Calu3 (cell line): ENCODE measurements at regions not wholly inside any gene's neighbourhood (a gene's known extent, or its start where the extent isn't known, plus 50 kb on each side); places are given as distances from the start of the nearest gene placed in this dataset.

ENCODE experiments used
- BruUV-seq: library from RNA; stranded (reverse); fragments of 400-500 nt; replicated peaks from 2 replicates; lab custom pipeline; 2021; lab: Mats Ljungman, UMichigan
- CTCF ChIA-PET: fragments of 300-600 bp; sonication (Branson Sonifier 250); formaldehyde crosslinking; loops from one replicate; lab custom pipeline; 2022; ENCODE audit warnings: antibody characterized with exemption; lab: Charles Lee
- DNase-seq: peaks from one replicate; pipeline ENCODE4 v3.0.0; 2022
- H3K27ac Mint-ChIP-seq: one replicate; pipeline ENCODE4 v1.8.0; 2022; ENCODE audit warnings: mixed read lengths; ENCODE audit not compliant: unreplicated experiment
- H3K27me3 Mint-ChIP-seq: one replicate; pipeline ENCODE4 v1.8.0; 2022; ENCODE audit warnings: mixed read lengths; ENCODE audit not compliant: unreplicated experiment
- H3K36me3 Mint-ChIP-seq: one replicate; pipeline ENCODE4 v1.8.0; 2022; ENCODE audit warnings: mild to moderate bottlenecking, moderate library complexity, mixed read lengths; ENCODE audit not compliant: insufficient read depth, unreplicated experiment
- H3K4me1 Mint-ChIP-seq: one replicate; pipeline ENCODE4 v1.8.0; 2022; ENCODE audit warnings: mild to moderate bottlenecking, low read depth, mixed read lengths; ENCODE audit not compliant: unreplicated experiment
- H3K4me3 Mint-ChIP-seq: one replicate; pipeline ENCODE4 v1.8.0; 2022; ENCODE audit warnings: mild to moderate bottlenecking, low read depth, moderate library complexity, mixed read lengths; ENCODE audit not compliant: unreplicated experiment
- H3K9me3 Mint-ChIP-seq: one replicate; pipeline ENCODE4 v1.8.0; 2022; ENCODE audit warnings: low read depth, mixed read lengths; ENCODE audit not compliant: unreplicated experiment
- intact Hi-C: fragments of 100-400 bp; cut with micrococcal nuclease; formaldehyde crosslinking; loops from one replicate; pipeline ENCODE4 v1.10.0; 2022; ENCODE audit not compliant: unreplicated experiment
- TF ChIP-seq, protein P1 (sequence below): fragments of 200-600 bp; IDR thresholded peaks from one replicate; pipeline ENCODE4 v1.8.0; 2022; ENCODE audit warnings: antibody characterized with exemption; ENCODE audit not compliant: unreplicated experiment

- TF ChIP-seq, protein P1, sequence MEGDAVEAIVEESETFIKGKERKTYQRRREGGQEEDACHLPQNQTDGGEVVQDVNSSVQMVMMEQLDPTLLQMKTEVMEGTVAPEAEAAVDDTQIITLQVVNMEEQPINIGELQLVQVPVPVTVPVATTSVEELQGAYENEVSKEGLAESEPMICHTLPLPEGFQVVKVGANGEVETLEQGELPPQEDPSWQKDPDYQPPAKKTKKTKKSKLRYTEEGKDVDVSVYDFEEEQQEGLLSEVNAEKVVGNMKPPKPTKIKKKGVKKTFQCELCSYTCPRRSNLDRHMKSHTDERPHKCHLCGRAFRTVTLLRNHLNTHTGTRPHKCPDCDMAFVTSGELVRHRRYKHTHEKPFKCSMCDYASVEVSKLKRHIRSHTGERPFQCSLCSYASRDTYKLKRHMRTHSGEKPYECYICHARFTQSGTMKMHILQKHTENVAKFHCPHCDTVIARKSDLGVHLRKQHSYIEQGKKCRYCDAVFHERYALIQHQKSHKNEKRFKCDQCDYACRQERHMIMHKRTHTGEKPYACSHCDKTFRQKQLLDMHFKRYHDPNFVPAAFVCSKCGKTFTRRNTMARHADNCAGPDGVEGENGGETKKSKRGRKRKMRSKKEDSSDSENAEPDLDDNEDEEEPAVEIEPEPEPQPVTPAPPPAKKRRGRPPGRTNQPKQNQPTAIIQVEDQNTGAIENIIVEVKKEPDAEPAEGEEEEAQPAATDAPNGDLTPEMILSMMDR = no peak
- CTCF ChIA-PET = no interaction called here
- no peak overlapping the region for H3K4me3 Mint-ChIP-seq
- BruUV-seq = no TSS peak
- no peaks in the 10 kb centered on the region for H3K27me3 Mint-ChIP-seq
- H3K4me1 Mint-ChIP-seq = no peaks in the 10 kb centered on the region
- intact Hi-C loops = no loop called here
- peaks cover 13% of the 10 kb centered on the region for H3K9me3 Mint-ChIP-seq
- H3K36me3 Mint-ChIP-seq = no peaks in the 10 kb centered on the region
- no peak overlapping the region for H3K27ac Mint-ChIP-seq
- no peak for DNase-seq
These were observed 1358.7 kb upstream of the SORCS1 start for GRCh38 chr10:108523016-108523800.

- CTCF ChIA-PET = no interaction called here
- Mint-ChIP-seq H3K9me3 (peaks cover 15% of the 10 kb centered on the region), H3K27me3 (no peaks in the 10 kb centered on the region), H3K4me3 (no peak overlapping the region), H3K4me1 (no peaks in the 10 kb centered on the region), H3K27ac (no peak overlapping the region), H3K36me3 (no peaks in the 10 kb centered on the region)
- TF ChIP-seq, protein P1 = no peak
- intact Hi-C loops = no loop called here
- no peak for DNase-seq
- no TSS peak for BruUV-seq
These were observed 1357.5 kb upstream of the SORCS1 start for GRCh38 chr10:108521827-108522492.

- TF ChIP-seq, protein P1 = no peak
- H3K9me3 Mint-ChIP-seq = peaks cover 10% of the 10 kb centered on the region
- H3K4me1 Mint-ChIP-seq = no peaks in the 10 kb centered on the region
- BruUV-seq = no TSS peak
- H3K27me3 Mint-ChIP-seq = no peaks in the 10 kb centered on the region
- H3K27ac Mint-ChIP-seq = no peak overlapping the region
- H3K36me3 Mint-ChIP-seq = no peaks in the 10 kb centered on the region
- no peak overlapping the region for H3K4me3 Mint-ChIP-seq
- CTCF ChIA-PET = no interaction called here
- intact Hi-C loops = no loop called here
- DNase-seq = no peak
These were observed 1351.3 kb upstream of the SORCS1 start for GRCh38 chr10:108515821-108516220.

DNA sequence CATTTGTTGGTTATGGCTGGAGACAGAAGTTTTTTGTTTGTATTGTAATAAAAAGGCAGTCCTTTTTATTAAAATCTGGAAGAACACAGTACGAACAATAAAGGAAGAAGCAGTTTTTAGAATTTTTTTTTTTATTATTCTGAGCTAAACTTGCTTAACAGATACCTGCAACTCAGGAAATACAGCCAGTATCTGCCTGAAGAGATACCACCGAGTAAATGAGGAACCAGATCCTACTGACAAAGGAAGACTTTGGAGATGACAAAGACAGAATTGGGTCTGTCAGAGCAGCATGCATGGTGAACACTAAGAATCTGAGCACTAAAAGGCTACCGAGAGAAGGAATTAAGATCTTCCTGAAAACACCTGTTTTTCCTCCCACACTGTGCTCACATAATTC lies 1335.9 kb upstream of the SORCS1 start:
- no peaks in the 10 kb centered on the region for H3K36me3 Mint-ChIP-seq
- no TSS peak for BruUV-seq
- H3K27ac Mint-ChIP-seq = no peak overlapping the region
- no peak for DNase-seq
- CTCF ChIA-PET = no interaction called here
- no peak overlapping the region for H3K4me3 Mint-ChIP-seq
- H3K27me3 Mint-ChIP-seq = no peaks in the 10 kb centered on the region
- intact Hi-C loops = no loop called here
- TF ChIP-seq, protein P1 = no peak
- H3K9me3 Mint-ChIP-seq = peaks cover 3% of the 10 kb centered on the region
- no peaks in the 10 kb centered on the region for H3K4me1 Mint-ChIP-seq
